Tibial nerve (tissue), 3 donors: ENCODE measurements at regions not wholly inside any gene's neighbourhood (a gene's known extent, or its start where the extent isn't known, plus 50 kb on each side); places are given as distances from the start of the nearest gene placed in this dataset.

Experiments used
- POLR2A ChIP-seq, 2 donors: fragments of 450-650 bp; IDR thresholded peaks; one replicate each; pipeline ENCODE4 v1.6.1; 2017; ENCODE audit warnings: antibody characterized with exemption in 2 of 2, mild to moderate bottlenecking in 2 of 2, moderate library complexity in 2 of 2
- TF ChIP-seq, protein P1 (sequence below), 5 experiments: fragments of 200-600 bp in 3 of 5; fragments of 450-650 bp in 2 of 5; sonication (generic) in 3 of 5; IDR thresholded peaks; one replicate each; pipeline ENCODE4 v1.5.1; 2016 to 2019; ENCODE audit warnings: antibody characterized with exemption in 5 of 5, mild to moderate bottlenecking in 3 of 5, moderate library complexity in 2 of 5

DNA sequence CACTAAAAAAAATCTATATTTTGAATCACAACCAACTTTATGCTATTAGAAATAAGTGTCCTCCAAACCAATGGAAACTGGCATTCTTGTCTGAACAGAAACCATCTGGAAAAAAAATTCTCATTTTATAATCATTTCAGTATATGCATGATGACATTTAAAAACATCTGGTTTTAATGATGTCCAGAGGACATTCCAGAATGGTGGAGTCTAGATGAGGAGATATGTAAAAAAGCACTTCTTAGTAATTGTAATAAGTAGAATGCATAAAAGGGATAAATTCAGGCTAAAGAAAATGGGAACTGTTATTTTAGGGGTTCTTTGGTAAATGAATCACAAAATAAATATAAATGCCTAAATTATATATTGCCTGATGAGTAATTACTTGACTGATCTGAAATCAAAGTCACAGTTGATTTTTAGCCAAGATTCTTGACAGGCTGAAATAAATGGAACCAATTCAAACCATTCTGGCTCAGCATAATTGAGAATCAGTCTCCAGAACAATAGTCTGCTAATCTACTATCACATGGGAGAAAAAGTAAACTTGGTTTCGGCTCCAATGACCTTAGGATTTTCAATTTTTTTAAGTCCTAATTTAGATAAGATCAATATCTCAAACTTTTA lies 636.6 kb downstream of the FAT4 start:
- TF ChIP-seq, protein P1, sequence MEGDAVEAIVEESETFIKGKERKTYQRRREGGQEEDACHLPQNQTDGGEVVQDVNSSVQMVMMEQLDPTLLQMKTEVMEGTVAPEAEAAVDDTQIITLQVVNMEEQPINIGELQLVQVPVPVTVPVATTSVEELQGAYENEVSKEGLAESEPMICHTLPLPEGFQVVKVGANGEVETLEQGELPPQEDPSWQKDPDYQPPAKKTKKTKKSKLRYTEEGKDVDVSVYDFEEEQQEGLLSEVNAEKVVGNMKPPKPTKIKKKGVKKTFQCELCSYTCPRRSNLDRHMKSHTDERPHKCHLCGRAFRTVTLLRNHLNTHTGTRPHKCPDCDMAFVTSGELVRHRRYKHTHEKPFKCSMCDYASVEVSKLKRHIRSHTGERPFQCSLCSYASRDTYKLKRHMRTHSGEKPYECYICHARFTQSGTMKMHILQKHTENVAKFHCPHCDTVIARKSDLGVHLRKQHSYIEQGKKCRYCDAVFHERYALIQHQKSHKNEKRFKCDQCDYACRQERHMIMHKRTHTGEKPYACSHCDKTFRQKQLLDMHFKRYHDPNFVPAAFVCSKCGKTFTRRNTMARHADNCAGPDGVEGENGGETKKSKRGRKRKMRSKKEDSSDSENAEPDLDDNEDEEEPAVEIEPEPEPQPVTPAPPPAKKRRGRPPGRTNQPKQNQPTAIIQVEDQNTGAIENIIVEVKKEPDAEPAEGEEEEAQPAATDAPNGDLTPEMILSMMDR (IDR thresholded peaks at IDR 0.05), result no peak
- TF ChIP-seq POLR2A (IDR thresholded peaks at IDR 0.05), result no peak
